GM12873 (cell line): ENCODE measurements at regions not wholly inside any gene's neighbourhood (a gene's known extent, or its start where the extent isn't known, plus 50 kb on each side); places are given as distances from the start of the nearest gene placed in this dataset.

Source experiments
- TF ChIP-seq, protein P1 (sequence below): IDR thresholded peaks from 2 replicates; pipeline ENCODE4 v1.5.1; 2012; ENCODE audit warnings: low read depth, mild to moderate bottlenecking, moderate library complexity, low read length, control low read depth; ENCODE audit not compliant: insufficient read depth; ENCODE audit errors: missing control alignments

DNA sequence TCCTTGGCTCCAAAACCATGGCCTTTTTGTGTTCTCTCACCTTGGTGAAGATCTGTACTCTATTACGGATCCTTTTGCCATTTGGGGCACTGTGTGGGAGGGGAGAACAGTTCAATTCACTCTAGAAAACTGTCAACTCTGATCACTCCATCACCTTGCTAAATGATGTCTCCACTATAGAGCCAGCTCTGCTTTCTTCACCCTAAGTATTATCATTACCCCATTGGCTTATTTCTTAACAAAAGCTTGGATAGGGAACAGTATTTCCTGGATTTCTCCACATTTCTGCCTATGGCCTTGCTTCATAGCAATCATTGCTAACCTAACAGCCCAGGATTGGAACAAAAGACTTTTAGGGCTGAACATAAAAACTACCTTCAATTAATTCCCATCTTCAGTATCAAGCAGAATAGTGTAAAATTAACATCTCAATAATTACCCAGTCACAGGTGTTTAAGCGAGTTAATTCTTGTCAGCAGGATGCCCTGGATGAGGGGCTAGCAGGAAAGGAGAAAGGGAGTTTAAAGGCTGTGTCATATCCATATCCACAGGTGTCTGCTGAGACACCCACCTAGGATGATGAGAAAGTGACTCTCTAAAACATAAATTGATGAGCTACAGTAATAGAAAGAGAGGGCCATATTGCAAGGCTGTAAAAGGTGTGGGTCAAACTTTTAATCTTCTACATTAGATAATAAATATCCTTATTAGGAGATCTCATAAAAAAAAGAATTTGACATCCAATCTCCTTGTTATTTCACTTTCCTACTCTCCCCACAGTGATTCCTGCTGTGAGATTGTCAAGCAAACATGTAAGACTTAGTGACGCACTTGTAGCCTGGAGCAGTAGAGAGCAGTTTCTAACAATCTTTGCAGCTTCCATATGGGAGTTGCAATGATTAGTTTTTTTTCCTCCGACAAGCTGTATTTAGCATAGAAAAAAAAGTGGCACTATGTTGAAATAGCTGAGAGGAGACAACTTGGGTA lies 589.5 kb upstream of the NXPH2 start:
- TF ChIP-seq, protein P1, sequence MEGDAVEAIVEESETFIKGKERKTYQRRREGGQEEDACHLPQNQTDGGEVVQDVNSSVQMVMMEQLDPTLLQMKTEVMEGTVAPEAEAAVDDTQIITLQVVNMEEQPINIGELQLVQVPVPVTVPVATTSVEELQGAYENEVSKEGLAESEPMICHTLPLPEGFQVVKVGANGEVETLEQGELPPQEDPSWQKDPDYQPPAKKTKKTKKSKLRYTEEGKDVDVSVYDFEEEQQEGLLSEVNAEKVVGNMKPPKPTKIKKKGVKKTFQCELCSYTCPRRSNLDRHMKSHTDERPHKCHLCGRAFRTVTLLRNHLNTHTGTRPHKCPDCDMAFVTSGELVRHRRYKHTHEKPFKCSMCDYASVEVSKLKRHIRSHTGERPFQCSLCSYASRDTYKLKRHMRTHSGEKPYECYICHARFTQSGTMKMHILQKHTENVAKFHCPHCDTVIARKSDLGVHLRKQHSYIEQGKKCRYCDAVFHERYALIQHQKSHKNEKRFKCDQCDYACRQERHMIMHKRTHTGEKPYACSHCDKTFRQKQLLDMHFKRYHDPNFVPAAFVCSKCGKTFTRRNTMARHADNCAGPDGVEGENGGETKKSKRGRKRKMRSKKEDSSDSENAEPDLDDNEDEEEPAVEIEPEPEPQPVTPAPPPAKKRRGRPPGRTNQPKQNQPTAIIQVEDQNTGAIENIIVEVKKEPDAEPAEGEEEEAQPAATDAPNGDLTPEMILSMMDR = no peak

DNA sequence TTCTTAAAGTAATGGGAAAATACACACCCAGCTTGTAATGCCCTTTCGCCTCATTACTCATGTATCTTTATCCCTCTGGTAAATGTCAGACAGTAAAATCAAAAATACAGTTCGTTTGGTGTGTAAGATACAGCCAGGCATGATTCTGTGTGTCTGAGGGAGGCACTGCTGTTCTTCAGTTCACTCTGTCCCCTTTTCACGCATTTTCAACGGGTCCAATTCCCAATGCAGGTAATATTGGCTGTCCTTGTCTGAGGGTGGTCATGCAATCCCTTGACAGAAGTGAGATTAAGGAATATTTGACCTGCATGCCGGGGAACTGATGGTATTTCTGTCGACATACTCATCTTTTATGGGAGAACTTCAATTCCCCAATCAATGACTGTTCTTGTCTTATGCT lies 587.2 kb upstream of the NXPH2 start:
- TF ChIP-seq, protein P1 = no peak

DNA sequence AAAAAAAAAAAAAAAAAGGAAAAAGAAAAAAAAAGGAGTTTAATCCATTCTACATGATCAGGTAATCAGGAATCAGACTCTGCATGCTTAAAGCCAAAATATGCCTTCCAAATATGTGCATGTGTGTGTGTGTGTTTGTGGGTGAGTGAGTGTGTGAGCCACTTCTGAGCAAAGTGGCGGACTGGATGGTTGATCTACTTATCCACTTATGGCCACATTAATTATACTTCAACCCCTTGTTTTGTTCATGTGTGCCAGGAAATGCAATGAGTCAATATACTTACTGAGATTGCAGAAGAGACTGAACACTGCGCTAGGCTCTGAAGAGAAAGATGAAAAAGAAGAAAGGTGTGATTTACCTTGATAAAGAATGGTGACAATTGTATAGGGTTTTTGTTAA lies 586.5 kb upstream of the NXPH2 start:
- TF ChIP-seq, protein P1 = no peak

DNA sequence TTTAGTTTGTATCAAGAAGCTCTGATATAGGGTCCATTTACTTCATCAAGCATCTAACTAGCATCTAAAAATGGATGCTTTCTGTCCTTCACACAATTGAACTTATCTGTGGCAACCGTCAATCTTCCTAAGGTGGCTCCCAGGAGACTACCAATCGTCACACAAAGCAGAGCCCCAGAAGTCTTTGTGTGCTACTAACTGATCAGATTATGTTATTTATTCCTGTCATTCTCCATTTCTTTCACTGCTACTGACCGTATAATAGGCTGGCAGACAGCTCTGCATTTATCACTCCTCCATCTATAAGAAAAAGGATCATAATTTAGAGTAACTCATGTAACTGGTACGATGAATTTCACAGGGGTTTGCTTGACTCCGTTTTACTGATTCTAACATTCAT lies 585.0 kb upstream of the NXPH2 start:
- TF ChIP-seq, protein P1 = no peak

DNA sequence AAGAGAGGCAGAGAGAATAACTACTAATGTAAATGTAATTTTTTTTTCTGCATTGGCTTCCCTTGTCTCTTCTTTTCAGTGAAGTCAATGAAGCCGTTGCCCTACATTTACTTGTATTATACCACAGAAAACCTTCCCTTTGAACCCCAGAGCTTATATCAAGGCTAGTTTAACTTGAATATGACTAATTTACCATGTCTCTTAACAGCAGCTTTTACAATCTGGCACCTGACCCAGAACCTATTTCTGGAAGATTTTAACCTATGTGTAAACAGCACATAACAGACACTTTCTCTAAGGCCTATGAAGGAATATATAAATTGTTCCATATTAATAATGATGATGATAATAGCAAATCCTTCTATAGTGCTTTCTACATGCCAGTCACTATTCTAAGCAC lies 580.5 kb upstream of the NXPH2 start:
- TF ChIP-seq, protein P1 = no peak

DNA sequence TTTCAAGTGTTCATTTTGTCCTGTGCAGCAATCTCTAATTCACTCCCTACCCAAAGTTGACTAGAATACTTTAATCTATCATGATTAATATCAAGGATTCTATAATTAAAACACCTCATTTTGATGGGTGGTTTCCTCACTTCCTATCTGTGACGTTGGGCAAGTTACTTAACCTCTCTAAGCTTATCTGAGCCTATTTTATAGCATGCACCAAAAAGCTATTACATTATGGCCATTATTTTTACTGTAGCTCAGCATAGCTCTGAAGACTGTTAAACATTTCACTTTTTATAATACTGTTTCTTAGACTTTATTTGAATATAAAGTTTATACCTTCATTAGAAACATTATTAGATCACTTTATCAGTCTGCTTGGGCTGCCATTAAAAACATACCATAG lies 579.6 kb upstream of the NXPH2 start:
- TF ChIP-seq, protein P1 = no peak

DNA sequence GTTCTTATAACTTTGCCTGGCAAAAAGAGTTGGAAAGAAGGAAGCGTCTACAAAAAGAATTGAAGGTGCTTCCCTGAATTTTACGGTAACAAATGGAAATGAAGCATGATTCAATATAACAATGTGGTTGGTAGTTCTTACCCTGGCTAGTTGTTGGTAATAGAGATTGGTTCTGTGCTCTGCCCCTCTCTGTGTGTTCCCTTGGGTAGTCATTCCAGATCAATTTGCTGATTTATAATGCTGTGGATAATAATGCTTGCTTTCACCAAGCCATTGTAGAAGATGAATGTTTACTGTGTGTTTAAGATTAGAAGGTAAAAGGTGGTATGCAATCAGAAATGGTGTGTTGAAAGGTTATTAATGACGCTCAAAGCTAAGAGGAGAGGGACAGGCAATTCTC lies 577.8 kb upstream of the NXPH2 start:
- TF ChIP-seq, protein P1 = no peak
